RPMI7951 (cell line): ENCODE measurements at regions not wholly inside any gene's neighbourhood (a gene's known extent, or its start where the extent isn't known, plus 50 kb on each side); places are given as distances from the start of the nearest gene placed in this dataset.
"Not testable (repeated sequence)": the region's sequence is repeated elsewhere in the genome, so short reads cannot be mapped to it uniquely, and the experiment has no call there.

Experiments used
- DNase-seq: peaks from one replicate; pipeline ENCODE4 v3.0.0-alpha.2; 2012; ENCODE audit warnings: low read depth

GRCh38 chr14:98186140-98186539, 1085.9 kb downstream of the BCL11B start:
- DNase-seq = no peak

GRCh38 chr14:98187281-98187680, 1084.7 kb downstream of the BCL11B start:
- no peak for DNase-seq

- no peak for DNase-seq
Observed at GRCh38 chr14:98189062-98189461, 1082.9 kb downstream of the BCL11B start.

GRCh38 chr14:98189511-98189910, 1082.5 kb downstream of the BCL11B start:
- DNase-seq = no peak

- no peak for DNase-seq
Observed at GRCh38 chr14:98189944-98190343, 1082.1 kb downstream of the BCL11B start.

GRCh38 chr14:98192946-98193345, 1079.1 kb downstream of the BCL11B start:
- no peak for DNase-seq

GRCh38 chr14:98194821-98195220, 1077.2 kb downstream of the BCL11B start:
- DNase-seq = no peak

- no peak for DNase-seq
Observed at GRCh38 chr14:98195256-98195655, 1076.7 kb downstream of the BCL11B start.

GRCh38 chr14:98197933-98198332, 1074.1 kb downstream of the BCL11B start:
- DNase-seq = no peak

GRCh38 chr14:98198385-98198784, 1073.6 kb downstream of the BCL11B start:
- DNase-seq = no peak

GRCh38 chr14:98200601-98201000, 1071.4 kb downstream of the BCL11B start:
- no peak for DNase-seq

- DNase-seq = no peak
Observed at GRCh38 chr14:98203421-98203820, 1068.6 kb downstream of the BCL11B start.

GRCh38 chr14:98204139-98204538, 1067.9 kb downstream of the BCL11B start:
- DNase-seq = no peak

GRCh38 chr14:98207415-98207814, 1064.6 kb downstream of the BCL11B start:
- no peak for DNase-seq

- no peak for DNase-seq
Observed at GRCh38 chr14:98208211-98208611, 1063.8 kb downstream of the BCL11B start.

- DNase-seq = no peak
Observed at GRCh38 chr14:98208943-98209342, 1063.1 kb downstream of the BCL11B start.

- no peak for DNase-seq
Observed at GRCh38 chr14:98210045-98210672, 1061.8 kb downstream of the BCL11B start.

- no peak for DNase-seq
Observed at GRCh38 chr14:98217530-98217929, 1054.5 kb downstream of the BCL11B start.

- no peak for DNase-seq
Observed at GRCh38 chr14:98218218-98218617, 1053.8 kb downstream of the BCL11B start.

- no peak for DNase-seq
Observed at GRCh38 chr14:98219638-98220037, 1052.4 kb downstream of the BCL11B start.

- DNase-seq = no peak
Observed at GRCh38 chr14:98223106-98223505, 1048.9 kb downstream of the BCL11B start.

GRCh38 chr14:98223710-98224109, 1048.3 kb downstream of the BCL11B start:
- not testable (repeated sequence) for DNase-seq

GRCh38 chr14:98226411-98226810, 1045.6 kb downstream of the BCL11B start:
- DNase-seq = no peak

GRCh38 chr14:98227000-98227726, 1044.8 kb downstream of the BCL11B start:
- no peak for DNase-seq
